MM.1S (cell line): ENCODE measurements at regions not wholly inside any gene's neighbourhood (a gene's known extent, or its start where the extent isn't known, plus 50 kb on each side); places are given as distances from the start of the nearest gene placed in this dataset.
"Not testable (repeated sequence)": the region's sequence is repeated elsewhere in the genome, so short reads cannot be mapped to it uniquely, and the experiment has no call there.

Experiments
- DNase-seq: peaks from one replicate; pipeline ENCODE4 v3.0.0-alpha.2; 2015
- H2AFZ ChIP-seq: fragments of 300-600 bp; sonication (generic); 2 replicates; pipeline ENCODE4 v1.6.0; 2016; ENCODE audit warnings: antibody characterized with exemption, low read length
- H3F3A ChIP-seq: fragments of 300-600 bp; sonication (generic); 2 replicates; pipeline ENCODE4 v1.6.1; 2016; ENCODE audit warnings: mild to moderate bottlenecking, antibody characterized with exemption, low read length, moderate library complexity, mixed read lengths; ENCODE audit not compliant: insufficient read depth
- H3K27ac ChIP-seq: fragments of 300-600 bp; sonication (generic); 2 replicates; pipeline ENCODE4 v1.5.1; 2016; ENCODE audit warnings: mild to moderate bottlenecking, low read length
- H3K27me3 ChIP-seq: fragments of 300-600 bp; sonication (generic); replicated peaks from 2 replicates; pipeline ENCODE4 v1.6.0; 2016; ENCODE audit warnings: low read length; ENCODE audit not compliant: insufficient read depth
- H3K36me3 ChIP-seq: fragments of 300-600 bp; sonication (generic); replicated peaks from 2 replicates; pipeline ENCODE4 v1.6.1; 2016; ENCODE audit warnings: mild to moderate bottlenecking, low read length, mixed read lengths; ENCODE audit not compliant: insufficient read depth
- H3K4me1 ChIP-seq: fragments of 300-600 bp; sonication (generic); 2 replicates; pipeline ENCODE4 v1.6.1; 2016; ENCODE audit warnings: low read length, mixed read lengths
- H3K4me2 ChIP-seq: fragments of 300-600 bp; sonication (generic); 2 replicates; pipeline ENCODE4 v1.6.0; 2016; ENCODE audit warnings: low read depth, low read length
- H3K4me3 ChIP-seq: fragments of 300-600 bp; sonication (generic); 2 replicates; pipeline ENCODE4 v1.5.1; 2016; ENCODE audit warnings: low read length, mixed read lengths
- H3K79me2 ChIP-seq: fragments of 300-600 bp; sonication (generic); 2 replicates; pipeline ENCODE4 v1.6.1; 2016; ENCODE audit warnings: mixed run types, low read length, mixed read lengths
- H3K9ac ChIP-seq: fragments of 300-600 bp; sonication (generic); 2 replicates; pipeline ENCODE4 v1.6.1; 2016; ENCODE audit warnings: low read length, mixed read lengths
- H3K9me2 ChIP-seq: fragments of 300-600 bp; sonication (generic); replicated peaks from 2 replicates; pipeline ENCODE4 v1.6.1; 2016; ENCODE audit warnings: mild to moderate bottlenecking, low read length, mixed read lengths; ENCODE audit not compliant: insufficient read depth
- H3K9me3 ChIP-seq: fragments of 300-600 bp; sonication (generic); replicated peaks from 2 replicates; pipeline ENCODE4 v1.6.1; 2016; ENCODE audit warnings: mild to moderate bottlenecking, low read length, mixed read lengths; ENCODE audit not compliant: insufficient read depth
- H4K20me1 ChIP-seq: fragments of 300-600 bp; sonication (generic); 2 replicates; pipeline ENCODE4 v1.6.1; 2016; ENCODE audit warnings: mild to moderate bottlenecking, low read length, moderate library complexity, mixed read lengths; ENCODE audit not compliant: insufficient read depth
- CTCF ChIP-seq: fragments of 300-600 bp; sonication (generic); IDR thresholded peaks from 2 replicates; pipeline ENCODE4 v1.5.1; 2016; ENCODE audit warnings: antibody characterized with exemption, low read length, mixed read lengths
- EZH2 ChIP-seq: fragments of 300-600 bp; sonication (generic); optimal IDR thresholded peaks from 2 replicates; pipeline ENCODE3; 2017; ENCODE audit warnings: low read depth, mild to moderate bottlenecking, antibody characterized with exemption, low read length, mixed read lengths
- EZH2phosphoT487 ChIP-seq: fragments of 300-600 bp; sonication (generic); IDR thresholded peaks from 2 replicates; pipeline ENCODE4 v1.6.1; 2018; ENCODE audit warnings: antibody characterized with exemption, low read length

- Histone ChIP-seq H4K20me1 (no peaks in the 10 kb centered on the region), H3K27ac (no peak overlapping the region), H3K36me3 (no peaks in the 10 kb centered on the region), H3K4me1 (peaks cover 16% of the 10 kb centered on the region), H2AFZ (no peak overlapping the region), H3K27me3 (no peaks in the 10 kb centered on the region), H3F3A (peaks cover 19% of the 10 kb centered on the region), H3K4me2 (no peak overlapping the region), H3K9ac (no peak overlapping the region), H3K79me2 (no peaks in the 10 kb centered on the region), H3K9me2 (no peaks in the 10 kb centered on the region), H3K9me3 (no peaks in the 10 kb centered on the region), H3K4me3 (no peak overlapping the region)
- TF ChIP-seq CTCF, result no peak
- no peak for TF ChIP-seq EZH2phosphoT487
- no peak for DNase-seq
Observed at GRCh38 chr13:50509771-50510441, 333.6 kb downstream of the DLEU7 start.

DNA sequence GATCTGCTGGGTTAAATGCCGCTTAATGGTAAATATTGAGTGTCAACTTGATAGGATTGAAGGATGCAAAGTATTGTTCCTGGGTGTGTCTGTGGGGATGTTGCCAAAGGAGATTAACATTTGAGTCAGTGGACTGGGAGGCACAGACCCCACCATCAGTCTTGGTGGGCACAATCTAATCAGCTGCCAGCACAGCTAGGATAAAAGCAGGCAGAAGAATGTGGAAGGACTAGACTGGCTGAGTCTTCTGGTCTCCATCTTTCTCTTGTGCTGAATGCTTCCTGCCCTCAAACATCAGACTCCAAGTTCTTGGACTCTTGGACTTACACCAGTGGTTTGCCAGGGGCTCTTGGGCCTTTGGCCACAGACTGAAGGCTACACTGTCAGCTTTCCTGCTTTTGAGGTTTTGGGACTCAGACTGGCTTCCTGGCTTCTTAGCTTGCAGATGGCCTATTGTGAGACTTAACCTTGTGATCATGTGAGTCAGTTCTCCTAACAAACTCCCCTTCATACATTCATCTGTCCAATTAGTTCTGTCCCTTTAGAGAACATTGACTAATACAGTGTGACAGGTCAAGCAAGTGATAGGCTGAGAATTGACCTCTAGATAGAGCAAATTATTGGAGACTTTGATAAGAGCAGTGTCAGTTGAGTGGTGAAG is 332.5 kb downstream of the DLEU7 start:
- not testable (repeated sequence) for H3K9me2 ChIP-seq, H3K9ac ChIP-seq, H3K27me3 ChIP-seq, H3K9me3 ChIP-seq, H4K20me1 ChIP-seq, DNase-seq, H3K79me2 ChIP-seq, H3K4me3 ChIP-seq, H3K4me2 ChIP-seq, H3K36me3 ChIP-seq
- peaks cover 16% of the 10 kb centered on the region for H3K4me1 ChIP-seq
- H2AFZ ChIP-seq, result 0 out of 2 replicates have a peak overlapping the region, but pooled peaks have one; percentile 23
- H3F3A ChIP-seq, result peaks cover 19% of the 10 kb centered on the region
- peak overlapping the region; percentile 96; the same call in 1 of the 2 replicates for H3K27ac ChIP-seq

DNA sequence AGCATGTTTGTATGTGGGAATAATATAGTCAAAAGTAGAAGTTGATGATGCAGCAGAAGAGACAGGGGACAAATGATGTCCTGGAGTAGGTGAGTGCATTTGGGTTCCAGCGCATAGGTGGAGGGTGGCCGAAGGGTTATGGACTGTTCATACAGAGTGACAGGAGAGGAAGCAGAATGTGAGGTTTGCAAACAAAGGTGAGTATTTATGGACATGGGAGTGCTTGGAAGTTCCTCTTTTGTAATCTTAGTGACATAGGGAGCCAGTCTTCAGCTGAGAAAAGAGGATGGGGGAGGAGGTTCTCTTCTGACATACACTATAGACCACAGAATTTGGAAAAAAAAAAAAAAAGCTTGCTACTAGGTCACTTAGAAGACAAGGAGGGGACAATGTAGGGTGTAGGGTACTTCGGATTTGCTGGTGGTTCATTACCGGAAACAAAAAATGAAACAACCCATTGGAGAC is 331.6 kb downstream of the DLEU7 start:
- Histone ChIP-seq H3K9ac (peak overlapping the region; percentile 76; the same call in 1 of the 2 replicates), H3K4me1 (peaks cover 16% of the 10 kb centered on the region), H4K20me1 (no peaks in the 10 kb centered on the region), H3K79me2 (no peaks in the 10 kb centered on the region), H3K4me3 (peak overlapping the region; percentile 60), H2AFZ (no peak overlapping the region), H3K27ac (peak overlapping the region; percentile 96), H3F3A (peaks cover 19% of the 10 kb centered on the region), H3K27me3 (no peaks in the 10 kb centered on the region), H3K9me2 (no peaks in the 10 kb centered on the region), H3K9me3 (no peaks in the 10 kb centered on the region), H3K4me2 (peak overlapping the region; percentile 67), H3K36me3 (no peaks in the 10 kb centered on the region)
- TF ChIP-seq EZH2, result no peak
- TF ChIP-seq CTCF, result no peak
- no peak for TF ChIP-seq EZH2phosphoT487
- peak; percentile 57 for DNase-seq
